ENCODE measurements at regions not wholly inside any gene's neighbourhood (a gene's known extent, or its start where the extent isn't known, plus 50 kb on each side); places are given as distances from the start of the nearest gene placed in this dataset.

GRCh38 chrX:40260146-40260747 is 162.5 kb upstream of the BCOR start:
- intact Hi-C loops (cut with micrococcal nuclease) = no loop called here
- Histone ChIP-seq H3K36me3 (no peaks in the 10 kb centered on the region), H3K4me3 (no peak overlapping the region), H3K27me3 (ENCODE audit: low read depth) (no peaks in the 10 kb centered on the region), H3K9me3 (replicated peaks) (no peaks in the 10 kb centered on the region), H3K4me1 (peaks cover 14% of the 10 kb centered on the region), H3K27ac (replicated peaks) (no peak overlapping the region)
- DNase-seq = no peak
- TF ChIP-seq, protein P1, sequence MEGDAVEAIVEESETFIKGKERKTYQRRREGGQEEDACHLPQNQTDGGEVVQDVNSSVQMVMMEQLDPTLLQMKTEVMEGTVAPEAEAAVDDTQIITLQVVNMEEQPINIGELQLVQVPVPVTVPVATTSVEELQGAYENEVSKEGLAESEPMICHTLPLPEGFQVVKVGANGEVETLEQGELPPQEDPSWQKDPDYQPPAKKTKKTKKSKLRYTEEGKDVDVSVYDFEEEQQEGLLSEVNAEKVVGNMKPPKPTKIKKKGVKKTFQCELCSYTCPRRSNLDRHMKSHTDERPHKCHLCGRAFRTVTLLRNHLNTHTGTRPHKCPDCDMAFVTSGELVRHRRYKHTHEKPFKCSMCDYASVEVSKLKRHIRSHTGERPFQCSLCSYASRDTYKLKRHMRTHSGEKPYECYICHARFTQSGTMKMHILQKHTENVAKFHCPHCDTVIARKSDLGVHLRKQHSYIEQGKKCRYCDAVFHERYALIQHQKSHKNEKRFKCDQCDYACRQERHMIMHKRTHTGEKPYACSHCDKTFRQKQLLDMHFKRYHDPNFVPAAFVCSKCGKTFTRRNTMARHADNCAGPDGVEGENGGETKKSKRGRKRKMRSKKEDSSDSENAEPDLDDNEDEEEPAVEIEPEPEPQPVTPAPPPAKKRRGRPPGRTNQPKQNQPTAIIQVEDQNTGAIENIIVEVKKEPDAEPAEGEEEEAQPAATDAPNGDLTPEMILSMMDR (IDR thresholded peaks at IDR 0.05; ENCODE audit: borderline replicate concordance) = no peak

DNA sequence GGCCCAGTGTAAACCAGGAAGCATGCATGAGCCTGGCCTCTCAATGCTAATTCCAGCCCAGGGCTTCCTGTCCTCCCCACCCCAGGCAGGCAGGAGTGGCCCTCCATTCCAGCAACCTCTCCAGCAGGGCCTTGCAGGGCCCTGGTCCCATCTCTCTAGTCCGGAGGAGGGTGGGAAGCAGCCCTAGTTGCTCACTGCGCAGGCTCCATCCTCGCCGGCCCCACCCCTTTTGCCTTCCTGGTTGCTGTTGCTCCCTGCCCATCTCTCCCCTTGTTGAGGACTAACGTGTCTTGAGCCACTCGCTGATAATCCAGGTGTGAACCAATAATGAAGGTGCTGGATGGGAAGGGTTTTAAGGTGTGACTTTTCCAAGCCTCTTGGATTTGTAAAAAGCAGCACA is 161.2 kb upstream of the BCOR start:
- Histone ChIP-seq H3K9me3 (replicated peaks) (no peaks in the 10 kb centered on the region), H3K36me3 (no peaks in the 10 kb centered on the region), H3K4me3 (no peak overlapping the region), H3K27me3 (ENCODE audit: low read depth) (no peaks in the 10 kb centered on the region), H3K27ac (replicated peaks) (no peak overlapping the region), H3K4me1 (peaks cover 14% of the 10 kb centered on the region)
- intact Hi-C loops (cut with micrococcal nuclease) = no loop called here
- TF ChIP-seq, protein P1 (IDR thresholded peaks at IDR 0.05; ENCODE audit: borderline replicate concordance) = no peak
- DNase-seq = no peak

GRCh38 chrX:40253771-40254170 is 156.0 kb upstream of the BCOR start:
- intact Hi-C loops (cut with micrococcal nuclease) = no loop called here

GRCh38 chrX:40249582-40249981 is 151.8 kb upstream of the BCOR start:
- Histone ChIP-seq H3K4me3 (no peak overlapping the region), H3K9me3 (replicated peaks) (no peaks in the 10 kb centered on the region), H3K27ac (replicated peaks) (no peak overlapping the region), H3K4me1 (peaks cover 9% of the 10 kb centered on the region), H3K36me3 (no peaks in the 10 kb centered on the region), H3K27me3 (ENCODE audit: low read depth) (no peaks in the 10 kb centered on the region)
- no peak for DNase-seq
- TF ChIP-seq, protein P1 (IDR thresholded peaks at IDR 0.05; ENCODE audit: borderline replicate concordance) = no peak
- intact Hi-C loops (cut with micrococcal nuclease) = no loop called here

More at GRCh38 chrX:40253771-40254170, 156.0 kb upstream of the BCOR start:
- no peak overlapping the region for H3K27ac ChIP-seq (replicated peaks)
- no peaks in the 10 kb centered on the region for H3K27me3 ChIP-seq (ENCODE audit: low read depth)
- DNase-seq = no peak
- H3K4me1 ChIP-seq = no peaks in the 10 kb centered on the region
- TF ChIP-seq, protein P1 (IDR thresholded peaks at IDR 0.05; ENCODE audit: borderline replicate concordance) = no peak
- H3K36me3 ChIP-seq = no peaks in the 10 kb centered on the region
- no peaks in the 10 kb centered on the region for H3K9me3 ChIP-seq (replicated peaks)
- no peak overlapping the region for H3K4me3 ChIP-seq

DNA sequence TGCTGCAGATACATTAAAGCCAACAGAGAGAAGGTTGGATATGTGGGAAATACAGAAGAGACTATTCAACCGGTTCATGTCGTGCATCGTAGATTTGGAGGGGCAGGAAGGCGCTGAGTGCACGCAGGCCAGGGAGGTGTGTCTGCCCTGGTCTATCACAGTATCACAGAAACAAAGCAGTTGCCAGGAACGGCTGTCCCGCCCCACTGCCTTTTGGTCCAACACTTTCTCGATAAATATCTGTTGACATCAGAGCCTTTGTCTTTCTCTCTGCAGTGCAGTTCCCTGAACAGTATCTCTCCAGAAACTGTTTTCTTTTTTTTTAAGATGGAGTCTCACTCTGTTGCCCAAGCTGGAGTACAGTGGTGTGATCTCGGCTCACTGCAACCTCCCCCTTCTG is 151.1 kb upstream of the BCOR start:
- H3K27ac ChIP-seq (replicated peaks) = no peak overlapping the region
- peaks cover 9% of the 10 kb centered on the region for H3K4me1 ChIP-seq
- intact Hi-C loops (cut with micrococcal nuclease) = no loop called here
- H3K4me3 ChIP-seq = no peak overlapping the region
- no peak for DNase-seq
- TF ChIP-seq, protein P1 (IDR thresholded peaks at IDR 0.05; ENCODE audit: borderline replicate concordance) = no peak
- no peaks in the 10 kb centered on the region for H3K36me3 ChIP-seq
- no peaks in the 10 kb centered on the region for H3K27me3 ChIP-seq (ENCODE audit: low read depth)
- no peaks in the 10 kb centered on the region for H3K9me3 ChIP-seq (replicated peaks)

All from left ventricle myocardium inferior (tissue), 1 donor.